ENCODE measurements at regions not wholly inside any gene's neighbourhood (a gene's known extent, or its start where the extent isn't known, plus 50 kb on each side); places are given as distances from the start of the nearest gene placed in this dataset.
A peak's percentile ranks its signal among the peaks of the same experiment; 100 is the strongest.

GRCh38 chr10:63987212-63987611 lies 466.0 kb downstream of the REEP3 start:
- Mint-ChIP-seq H3K4me1 (no peaks in the 10 kb centered on the region), H3K9me3 (peaks cover 56% of the 10 kb centered on the region), H3K27me3 (ENCODE audit: insufficient read depth, low read depth, poor library complexity) (peaks cover 2% of the 10 kb centered on the region), H3K4me3 (no peak overlapping the region), H3K36me3 (ENCODE audit: low read depth) (peaks cover 42% of the 10 kb centered on the region), H3K27ac (no peak overlapping the region)
- ATAC-seq (no peak), DNase-seq (ENCODE audit: low spot score) (no peak)
- no peaks in the 10 kb centered on the region for H3K79me2 ChIP-seq (replicated peaks; ENCODE audit: insufficient read depth)
- H2AFZ ChIP-seq: no peak overlapping the region
- no peak overlapping the region for H3K27ac ChIP-seq (ENCODE audit: low read depth)
- H3K4me2 ChIP-seq: no peak overlapping the region
- H3K36me3 ChIP-seq (ENCODE audit: insufficient read depth): peaks cover 6% of the 10 kb centered on the region
- no peaks in the 10 kb centered on the region for H3K4me1 ChIP-seq (ENCODE audit: insufficient read depth)
- H3K27me3 ChIP-seq (ENCODE audit: insufficient read depth): no peaks in the 10 kb centered on the region
- TF ChIP-seq ZNF331 (CRISPR knock-in tag; IDR thresholded peaks at IDR 0.05; ENCODE audit: low read depth) (no peak), ZNF114 (CRISPR knock-in tag; IDR thresholded peaks at IDR 0.05) (no peak), STAT1 (IDR thresholded peaks at IDR 0.05; ENCODE audit: unreplicated experiment) (no peak)
- TF ChIP-seq, protein P1, sequence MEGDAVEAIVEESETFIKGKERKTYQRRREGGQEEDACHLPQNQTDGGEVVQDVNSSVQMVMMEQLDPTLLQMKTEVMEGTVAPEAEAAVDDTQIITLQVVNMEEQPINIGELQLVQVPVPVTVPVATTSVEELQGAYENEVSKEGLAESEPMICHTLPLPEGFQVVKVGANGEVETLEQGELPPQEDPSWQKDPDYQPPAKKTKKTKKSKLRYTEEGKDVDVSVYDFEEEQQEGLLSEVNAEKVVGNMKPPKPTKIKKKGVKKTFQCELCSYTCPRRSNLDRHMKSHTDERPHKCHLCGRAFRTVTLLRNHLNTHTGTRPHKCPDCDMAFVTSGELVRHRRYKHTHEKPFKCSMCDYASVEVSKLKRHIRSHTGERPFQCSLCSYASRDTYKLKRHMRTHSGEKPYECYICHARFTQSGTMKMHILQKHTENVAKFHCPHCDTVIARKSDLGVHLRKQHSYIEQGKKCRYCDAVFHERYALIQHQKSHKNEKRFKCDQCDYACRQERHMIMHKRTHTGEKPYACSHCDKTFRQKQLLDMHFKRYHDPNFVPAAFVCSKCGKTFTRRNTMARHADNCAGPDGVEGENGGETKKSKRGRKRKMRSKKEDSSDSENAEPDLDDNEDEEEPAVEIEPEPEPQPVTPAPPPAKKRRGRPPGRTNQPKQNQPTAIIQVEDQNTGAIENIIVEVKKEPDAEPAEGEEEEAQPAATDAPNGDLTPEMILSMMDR (conservative IDR thresholded peaks at IDR 0.05; ENCODE audit: low read depth in 2 of 2): peak in 1 of 2 experiments; percentile 42; a peak in 2 of 4 replicates
- no peak overlapping the region for H3K4me3 ChIP-seq
- no peaks in the 10 kb centered on the region; the same call in 1 of the 2 replicates for H3K9me2 ChIP-seq (ENCODE audit: insufficient read depth)
- no peaks in the 10 kb centered on the region for H4K20me1 ChIP-seq (replicated peaks; ENCODE audit: insufficient read depth)
- H3F3A ChIP-seq (replicated peaks; ENCODE audit: low read depth): no peaks in the 10 kb centered on the region

GRCh38 chr10:63994371-63994770 lies 473.2 kb downstream of the REEP3 start:
- no peak for ATAC-seq
- Histone ChIP-seq H3K9me2 (ENCODE audit: insufficient read depth) (peaks cover 5% of the 10 kb centered on the region; the same call in 1 of the 2 replicates), H3K27me3 (ENCODE audit: insufficient read depth) (no peaks in the 10 kb centered on the region), H3K4me3 (no peak overlapping the region), H3F3A (replicated peaks; ENCODE audit: low read depth) (no peaks in the 10 kb centered on the region), H3K36me3 (ENCODE audit: insufficient read depth) (peaks cover 4% of the 10 kb centered on the region), H3K4me1 (ENCODE audit: insufficient read depth) (no peaks in the 10 kb centered on the region), H3K27ac (ENCODE audit: low read depth) (no peak overlapping the region), H2AFZ (no peak overlapping the region), H3K4me2 (no peak overlapping the region), H3K79me2 (replicated peaks; ENCODE audit: insufficient read depth) (no peaks in the 10 kb centered on the region), H4K20me1 (replicated peaks; ENCODE audit: insufficient read depth) (no peaks in the 10 kb centered on the region)
- Mint-ChIP-seq H3K36me3 (ENCODE audit: low read depth) (peaks cover 6% of the 10 kb centered on the region; the same call in 2 of the 3 replicates), H3K27me3 (ENCODE audit: insufficient read depth, low read depth, poor library complexity) (no peaks in the 10 kb centered on the region), H3K4me3 (no peak overlapping the region), H3K9me3 (peaks cover 11% of the 10 kb centered on the region), H3K4me1 (no peaks in the 10 kb centered on the region; the same call in 2 of the 3 replicates), H3K27ac (no peak overlapping the region)
- DNase-seq (ENCODE audit: low spot score): no peak
- TF ChIP-seq JUNB (IDR thresholded peaks at IDR 0.05; ENCODE audit: unreplicated experiment) (no peak), ETS1 (IDR thresholded peaks at IDR 0.05) (no peak), ZNF114 (CRISPR knock-in tag; IDR thresholded peaks at IDR 0.05) (no peak), CREB1 (CRISPR knock-in tag; IDR thresholded peaks at IDR 0.05; ENCODE audit: low read depth) (no peak), STAT1 (IDR thresholded peaks at IDR 0.05; ENCODE audit: unreplicated experiment) (no peak), EZH2phosphoT487 (IDR thresholded peaks at IDR 0.05; ENCODE audit: unreplicated experiment) (no peak), ZNF331 (CRISPR knock-in tag; IDR thresholded peaks at IDR 0.05; ENCODE audit: low read depth) (no peak)
- TF ChIP-seq, protein P1 (conservative IDR thresholded peaks at IDR 0.05; ENCODE audit: low read depth in 2 of 2): no peak
- TF ChIP-seq, protein P2, sequence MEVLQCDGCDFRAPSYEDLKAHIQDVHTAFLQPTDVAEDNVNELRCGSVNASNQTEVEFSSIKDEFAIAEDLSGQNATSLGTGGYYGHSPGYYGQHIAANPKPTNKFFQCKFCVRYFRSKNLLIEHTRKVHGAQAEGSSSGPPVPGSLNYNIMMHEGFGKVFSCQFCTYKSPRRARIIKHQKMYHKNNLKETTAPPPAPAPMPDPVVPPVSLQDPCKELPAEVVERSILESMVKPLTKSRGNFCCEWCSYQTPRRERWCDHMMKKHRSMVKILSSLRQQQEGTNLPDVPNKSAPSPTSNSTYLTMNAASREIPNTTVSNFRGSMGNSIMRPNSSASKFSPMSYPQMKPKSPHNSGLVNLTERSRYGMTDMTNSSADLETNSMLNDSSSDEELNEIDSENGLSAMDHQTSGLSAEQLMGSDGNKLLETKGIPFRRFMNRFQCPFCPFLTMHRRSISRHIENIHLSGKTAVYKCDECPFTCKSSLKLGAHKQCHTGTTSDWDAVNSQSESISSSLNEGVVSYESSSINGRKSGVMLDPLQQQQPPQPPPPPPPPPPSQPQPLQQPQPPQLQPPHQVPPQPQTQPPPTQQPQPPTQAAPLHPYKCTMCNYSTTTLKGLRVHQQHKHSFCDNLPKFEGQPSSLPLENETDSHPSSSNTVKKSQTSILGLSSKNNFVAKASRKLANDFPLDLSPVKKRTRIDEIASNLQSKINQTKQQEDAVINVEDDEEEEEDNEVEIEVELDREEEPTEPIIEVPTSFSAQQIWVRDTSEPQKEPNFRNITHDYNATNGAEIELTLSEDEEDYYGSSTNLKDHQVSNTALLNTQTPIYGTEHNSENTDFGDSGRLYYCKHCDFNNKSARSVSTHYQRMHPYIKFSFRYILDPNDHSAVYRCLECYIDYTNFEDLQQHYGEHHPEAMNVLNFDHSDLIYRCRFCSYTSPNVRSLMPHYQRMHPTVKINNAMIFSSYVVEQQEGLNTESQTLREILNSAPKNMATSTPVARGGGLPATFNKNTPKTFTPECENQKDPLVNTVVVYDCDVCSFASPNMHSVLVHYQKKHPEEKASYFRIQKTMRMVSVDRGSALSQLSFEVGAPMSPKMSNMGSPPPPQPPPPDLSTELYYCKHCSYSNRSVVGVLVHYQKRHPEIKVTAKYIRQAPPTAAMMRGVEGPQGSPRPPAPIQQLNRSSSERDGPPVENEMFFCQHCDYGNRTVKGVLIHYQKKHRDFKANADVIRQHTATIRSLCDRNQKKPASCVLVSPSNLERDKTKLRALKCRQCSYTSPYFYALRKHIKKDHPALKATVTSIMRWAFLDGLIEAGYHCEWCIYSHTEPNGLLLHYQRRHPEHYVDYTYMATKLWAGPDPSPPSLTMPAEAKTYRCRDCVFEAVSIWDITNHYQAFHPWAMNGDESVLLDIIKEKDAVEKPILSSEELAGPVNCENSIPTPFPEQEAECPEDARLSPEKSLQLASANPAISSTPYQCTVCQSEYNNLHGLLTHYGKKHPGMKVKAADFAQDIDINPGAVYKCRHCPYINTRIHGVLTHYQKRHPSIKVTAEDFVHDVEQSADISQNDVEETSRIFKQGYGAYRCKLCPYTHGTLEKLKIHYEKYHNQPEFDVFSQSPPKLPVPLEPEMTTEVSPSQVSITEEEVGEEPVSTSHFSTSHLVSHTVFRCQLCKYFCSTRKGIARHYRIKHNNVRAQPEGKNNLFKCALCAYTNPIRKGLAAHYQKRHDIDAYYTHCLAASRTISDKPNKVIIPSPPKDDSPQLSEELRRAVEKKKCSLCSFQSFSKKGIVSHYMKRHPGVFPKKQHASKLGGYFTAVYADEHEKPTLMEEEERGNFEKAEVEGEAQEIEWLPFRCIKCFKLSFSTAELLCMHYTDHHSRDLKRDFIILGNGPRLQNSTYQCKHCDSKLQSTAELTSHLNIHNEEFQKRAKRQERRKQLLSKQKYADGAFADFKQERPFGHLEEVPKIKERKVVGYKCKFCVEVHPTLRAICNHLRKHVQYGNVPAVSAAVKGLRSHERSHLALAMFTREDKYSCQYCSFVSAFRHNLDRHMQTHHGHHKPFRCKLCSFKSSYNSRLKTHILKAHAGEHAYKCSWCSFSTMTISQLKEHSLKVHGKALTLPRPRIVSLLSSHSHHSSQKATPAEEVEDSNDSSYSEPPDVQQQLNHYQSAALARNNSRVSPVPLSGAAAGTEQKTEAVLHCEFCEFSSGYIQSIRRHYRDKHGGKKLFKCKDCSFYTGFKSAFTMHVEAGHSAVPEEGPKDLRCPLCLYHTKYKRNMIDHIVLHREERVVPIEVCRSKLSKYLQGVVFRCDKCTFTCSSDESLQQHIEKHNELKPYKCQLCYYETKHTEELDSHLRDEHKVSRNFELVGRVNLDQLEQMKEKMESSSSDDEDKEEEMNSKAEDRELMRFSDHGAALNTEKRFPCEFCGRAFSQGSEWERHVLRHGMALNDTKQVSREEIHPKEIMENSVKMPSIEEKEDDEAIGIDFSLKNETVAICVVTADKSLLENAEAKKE (CRISPR knock-in tag; IDR thresholded peaks at IDR 0.05): no peak
